ENCODE measurements at regions not wholly inside any gene's neighbourhood (a gene's known extent, or its start where the extent isn't known, plus 50 kb on each side); places are given as distances from the start of the nearest gene placed in this dataset.

DNA sequence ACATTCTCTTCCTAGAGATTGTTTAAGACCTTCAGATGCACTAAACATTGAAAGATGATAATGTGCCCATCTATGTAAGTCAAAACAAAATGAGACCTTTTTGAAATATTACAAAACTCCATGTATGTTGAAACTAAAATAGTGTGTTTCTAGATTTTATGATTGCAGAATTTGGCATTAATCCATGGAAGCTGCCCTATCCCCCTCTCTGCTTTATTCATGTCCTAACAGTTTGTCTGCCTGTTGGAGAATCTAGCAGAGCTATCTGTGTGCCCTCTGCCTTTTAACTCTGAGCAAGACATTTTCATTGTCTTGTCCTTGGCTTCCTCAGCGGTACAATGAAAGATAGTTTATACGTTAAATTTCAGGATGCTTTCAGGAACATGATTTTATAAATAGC, 105.5 kb downstream of the FAT3 start:
- TF ChIP-seq, protein P1, sequence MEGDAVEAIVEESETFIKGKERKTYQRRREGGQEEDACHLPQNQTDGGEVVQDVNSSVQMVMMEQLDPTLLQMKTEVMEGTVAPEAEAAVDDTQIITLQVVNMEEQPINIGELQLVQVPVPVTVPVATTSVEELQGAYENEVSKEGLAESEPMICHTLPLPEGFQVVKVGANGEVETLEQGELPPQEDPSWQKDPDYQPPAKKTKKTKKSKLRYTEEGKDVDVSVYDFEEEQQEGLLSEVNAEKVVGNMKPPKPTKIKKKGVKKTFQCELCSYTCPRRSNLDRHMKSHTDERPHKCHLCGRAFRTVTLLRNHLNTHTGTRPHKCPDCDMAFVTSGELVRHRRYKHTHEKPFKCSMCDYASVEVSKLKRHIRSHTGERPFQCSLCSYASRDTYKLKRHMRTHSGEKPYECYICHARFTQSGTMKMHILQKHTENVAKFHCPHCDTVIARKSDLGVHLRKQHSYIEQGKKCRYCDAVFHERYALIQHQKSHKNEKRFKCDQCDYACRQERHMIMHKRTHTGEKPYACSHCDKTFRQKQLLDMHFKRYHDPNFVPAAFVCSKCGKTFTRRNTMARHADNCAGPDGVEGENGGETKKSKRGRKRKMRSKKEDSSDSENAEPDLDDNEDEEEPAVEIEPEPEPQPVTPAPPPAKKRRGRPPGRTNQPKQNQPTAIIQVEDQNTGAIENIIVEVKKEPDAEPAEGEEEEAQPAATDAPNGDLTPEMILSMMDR (IDR thresholded peaks at IDR 0.05; ENCODE audit: low read depth, low read length, missing control alignments) = no peak
- H3K4me3 ChIP-seq (ENCODE audit: low read depth, low read length) = no peak overlapping the region

DNA sequence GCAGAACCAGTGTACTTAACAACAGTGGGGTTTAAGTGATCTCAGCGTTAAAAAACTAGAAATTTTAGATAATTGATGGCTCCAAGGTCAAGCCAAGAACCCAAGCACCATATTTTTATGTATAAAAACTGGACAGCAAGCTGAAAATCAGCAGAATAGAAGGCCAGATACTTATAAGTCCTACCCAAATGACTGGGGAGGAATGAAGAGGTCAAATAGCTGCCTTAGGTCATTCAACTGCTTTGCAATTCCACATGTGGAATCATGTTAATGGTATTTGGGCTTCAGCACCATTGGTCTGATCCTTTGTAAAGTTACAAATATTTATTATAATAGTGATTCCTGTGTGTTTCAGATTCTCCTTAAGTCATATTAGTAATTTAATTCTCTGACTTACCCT, 108.4 kb downstream of the FAT3 start:
- TF ChIP-seq, protein P1 (IDR thresholded peaks at IDR 0.05; ENCODE audit: low read depth, low read length, missing control alignments) = no peak
- no peak for DNase-seq (ENCODE audit: low read depth)
- no peak overlapping the region for H3K4me3 ChIP-seq (ENCODE audit: low read depth, low read length)

More for the DNA sequence above, 105.5 kb downstream of the FAT3 start:
- no peak for DNase-seq (ENCODE audit: low read depth)

DNA sequence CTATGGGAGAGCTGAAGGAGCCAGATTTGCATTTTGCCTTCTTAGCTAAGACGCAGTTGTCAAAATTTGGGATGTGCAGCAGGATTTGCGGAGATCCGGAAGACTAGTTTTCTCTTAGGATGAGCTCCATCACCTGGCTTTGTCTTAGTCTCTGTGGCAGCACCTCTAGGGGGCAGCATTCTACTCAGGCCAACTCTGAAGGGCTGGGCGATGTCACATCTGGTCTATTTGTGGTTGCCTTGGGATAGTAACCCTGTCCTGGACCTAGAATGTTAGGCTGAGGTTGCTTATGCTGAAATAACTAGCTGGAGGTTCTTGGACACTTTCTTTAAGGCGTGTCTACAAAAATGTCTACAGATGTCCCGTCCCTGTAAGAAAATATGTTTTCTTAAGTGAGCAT, 116.2 kb downstream of the FAT3 start:
- peak; percentile 0 for DNase-seq (ENCODE audit: low read depth)
- H3K4me3 ChIP-seq (ENCODE audit: low read depth, low read length) = no peak overlapping the region
- TF ChIP-seq, protein P1 (IDR thresholded peaks at IDR 0.05; ENCODE audit: low read depth, low read length, missing control alignments) = peak; percentile 65

DNA sequence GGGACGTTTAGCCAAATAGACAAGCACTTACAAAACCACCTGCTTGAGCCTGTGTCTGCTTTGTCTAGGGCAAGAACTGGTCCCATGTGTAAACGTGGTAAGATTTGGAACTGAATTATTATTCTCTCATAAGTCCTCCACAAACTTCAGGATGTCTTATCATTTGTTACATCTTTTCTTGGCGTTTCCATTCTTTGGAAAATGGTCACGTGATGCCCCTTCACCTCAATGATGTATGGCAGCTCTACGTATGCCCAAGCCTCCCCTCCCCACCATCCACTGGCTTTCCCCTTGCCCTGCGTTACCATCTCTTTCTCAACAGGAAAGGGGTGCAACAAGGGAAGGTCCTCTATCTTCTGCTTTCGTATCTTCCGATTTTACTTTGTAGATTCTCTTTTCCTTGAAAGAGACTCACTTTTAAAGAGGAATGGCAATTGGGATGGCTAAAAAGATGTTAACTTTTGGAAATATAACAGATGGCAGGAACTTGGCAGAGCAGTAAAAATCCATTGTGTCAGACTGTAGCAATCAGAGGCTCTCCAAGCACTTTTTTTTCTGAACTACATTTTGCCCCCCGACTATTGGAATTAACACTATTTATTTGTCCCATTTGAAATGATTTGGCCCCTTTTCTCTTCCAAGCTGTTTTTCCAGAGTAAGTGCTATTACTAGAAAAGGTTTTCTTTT, 117.6 kb downstream of the FAT3 start:
- H3K4me3 ChIP-seq (ENCODE audit: low read depth, low read length) = no peak overlapping the region
- TF ChIP-seq, protein P1 (IDR thresholded peaks at IDR 0.05; ENCODE audit: low read depth, low read length, missing control alignments) = no peak
- DNase-seq (ENCODE audit: low read depth) = no peak

DNA sequence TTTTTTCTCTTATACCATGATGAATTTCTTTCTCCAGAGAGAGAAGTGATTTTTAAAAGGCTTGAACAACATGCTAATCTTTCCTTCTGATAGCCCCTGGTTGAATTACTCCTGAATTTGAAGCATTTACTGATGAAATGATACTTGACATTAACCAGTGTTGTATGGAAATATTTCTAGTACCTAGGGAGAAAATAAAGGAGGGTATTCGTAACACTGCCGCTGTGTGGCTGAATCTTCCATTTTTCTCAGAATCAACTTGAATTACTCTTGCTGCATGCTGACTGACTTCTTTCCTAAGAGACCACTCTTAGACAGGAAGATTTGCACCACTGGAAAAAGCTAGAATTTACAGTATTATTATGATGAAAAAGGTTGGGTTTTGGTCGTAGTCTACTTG, 118.3 kb downstream of the FAT3 start:
- DNase-seq (ENCODE audit: low read depth) = no peak
- TF ChIP-seq, protein P1 (IDR thresholded peaks at IDR 0.05; ENCODE audit: low read depth, low read length, missing control alignments) = no peak
- H3K4me3 ChIP-seq (ENCODE audit: low read depth, low read length) = no peak overlapping the region

DNA sequence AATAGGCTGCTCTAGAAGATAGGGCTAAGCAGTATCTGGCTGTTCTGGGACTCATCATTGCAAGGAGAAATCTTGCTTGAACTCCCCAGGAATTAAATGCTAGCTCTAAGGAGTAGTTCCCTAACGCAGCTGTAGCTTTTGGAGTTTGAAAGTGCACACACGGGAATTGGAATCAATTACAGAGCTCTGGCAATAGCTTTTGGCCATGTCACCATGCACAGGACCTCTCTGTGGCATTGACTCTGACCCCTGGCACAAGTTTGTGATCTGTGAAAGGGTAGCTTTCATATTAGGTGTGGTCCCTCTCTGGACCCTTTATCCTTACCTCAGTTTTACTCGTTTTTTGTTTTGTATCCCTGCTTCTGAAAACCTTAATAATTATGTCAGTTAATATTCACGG, 121.6 kb downstream of the FAT3 start:
- H3K4me3 ChIP-seq (ENCODE audit: low read depth, low read length) = no peak overlapping the region
- TF ChIP-seq, protein P1 (IDR thresholded peaks at IDR 0.05; ENCODE audit: low read depth, low read length, missing control alignments) = no peak
- no peak for DNase-seq (ENCODE audit: low read depth)

DNA sequence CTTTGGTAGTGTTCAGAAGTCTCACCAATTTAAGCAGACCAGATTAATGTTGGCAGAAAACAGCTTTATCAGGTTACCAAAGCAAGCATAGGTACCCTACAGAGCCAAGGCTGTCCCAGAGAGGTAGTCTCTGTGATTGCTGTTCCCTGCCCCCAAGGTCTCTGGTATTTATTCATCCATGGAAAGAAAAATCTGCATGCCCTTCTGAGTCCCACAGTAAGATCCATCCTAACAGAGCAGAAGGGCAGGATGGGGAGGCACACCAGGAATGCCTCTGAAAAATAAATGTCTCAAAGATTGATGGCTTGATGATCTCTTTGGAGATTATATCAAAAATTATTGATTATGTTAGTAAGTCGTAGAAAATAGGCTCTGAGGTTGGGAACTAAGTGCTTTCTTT, 122.8 kb downstream of the FAT3 start:
- TF ChIP-seq, protein P1 (IDR thresholded peaks at IDR 0.05; ENCODE audit: low read depth, low read length, missing control alignments) = no peak
- no peak for DNase-seq (ENCODE audit: low read depth)
- no peak overlapping the region for H3K4me3 ChIP-seq (ENCODE audit: low read depth, low read length)

All from GM12864 (cell line).